ENCODE measurements at regions not wholly inside any gene's neighbourhood (a gene's known extent, or its start where the extent isn't known, plus 50 kb on each side); places are given as distances from the start of the nearest gene placed in this dataset.
"Not testable (repeated sequence)": the region's sequence is repeated elsewhere in the genome, so short reads cannot be mapped to it uniquely, and the experiment has no call there.

GRCh38 chrX:115357326-115358120, 68.0 kb downstream of the LUZP4 start:
- no peak for DNase-seq

GRCh38 chrX:115359508-115359907, 70.0 kb downstream of the LUZP4 start:
- DNase-seq = not testable (repeated sequence)

GRCh38 chrX:115360220-115360781, 70.8 kb downstream of the LUZP4 start:
- no peak for DNase-seq

- peak; percentile 23 to 73 for DNase-seq
Observed at GRCh38 chrX:115362334-115363095, 73.0 kb downstream of the LUZP4 start.

- peak; percentile 74 to 97 for DNase-seq
Observed at GRCh38 chrX:115363372-115363771, 73.9 kb downstream of the LUZP4 start.

- peak in 1 of 2 experiments; percentile 50 for DNase-seq
Observed at GRCh38 chrX:115363897-115364296, 74.4 kb downstream of the LUZP4 start.

DNA sequence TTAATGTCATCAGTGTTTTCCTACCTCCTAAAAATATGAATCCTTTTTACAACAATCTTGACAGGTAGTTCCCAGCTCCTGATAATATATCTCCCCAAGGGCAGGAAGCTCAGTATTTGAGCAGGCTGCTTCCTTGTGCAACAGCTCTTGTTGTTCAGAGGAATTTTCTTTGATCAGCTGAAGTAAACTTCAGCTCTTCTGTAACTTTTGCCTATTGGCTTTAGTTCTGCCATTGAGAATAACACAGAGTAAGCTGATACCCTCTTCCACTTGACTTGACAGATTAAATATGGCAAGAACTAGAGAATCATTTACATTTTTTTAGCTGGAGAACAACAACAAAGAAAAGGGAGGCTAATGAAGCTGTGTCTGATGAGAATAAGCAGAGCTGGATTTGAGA, 75.2 kb downstream of the LUZP4 start:
- peak in 1 of 2 experiments; percentile 61 for DNase-seq

DNA sequence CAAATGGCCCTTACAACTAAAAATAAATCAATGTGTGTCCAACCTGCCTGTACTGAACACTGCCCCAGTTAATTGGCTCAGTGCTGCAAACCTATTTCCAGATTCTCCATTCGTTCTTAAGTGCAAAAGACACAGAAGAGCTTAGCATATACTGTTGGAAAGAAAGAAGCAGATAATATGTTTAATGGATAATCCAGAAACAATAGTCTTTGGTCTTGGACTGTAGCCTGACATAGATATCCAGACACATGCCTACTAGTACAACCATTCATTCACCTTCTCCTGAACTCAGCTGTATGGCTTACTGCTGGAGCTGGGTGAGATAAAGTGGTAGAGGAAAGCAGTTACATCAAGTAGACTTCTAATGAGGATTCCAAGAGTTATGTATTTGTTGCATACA, 77.0 kb downstream of the LUZP4 start:
- DNase-seq = no peak

DNA sequence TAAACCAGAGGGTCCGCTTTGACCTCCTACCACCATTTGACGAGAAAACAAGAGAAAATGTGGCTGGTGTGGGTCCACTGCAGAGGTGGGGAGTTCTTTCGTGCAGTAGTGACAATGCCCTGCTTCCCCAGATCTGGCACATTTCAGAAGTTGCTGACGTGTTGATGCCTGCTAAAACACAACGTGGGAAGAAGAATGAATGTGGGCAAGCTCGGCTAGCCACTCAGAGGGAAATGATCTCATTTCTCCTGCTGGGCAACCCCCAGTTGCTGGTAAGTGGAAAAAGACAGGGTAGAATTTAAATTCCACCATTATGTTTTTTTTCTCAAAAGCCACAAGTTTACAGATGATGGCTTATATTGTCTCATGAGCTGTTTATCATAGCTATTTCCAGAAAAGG, 77.9 kb downstream of the LUZP4 start:
- DNase-seq = no peak

GRCh38 chrX:115367951-115368350, 78.4 kb downstream of the LUZP4 start:
- no peak for DNase-seq

DNA sequence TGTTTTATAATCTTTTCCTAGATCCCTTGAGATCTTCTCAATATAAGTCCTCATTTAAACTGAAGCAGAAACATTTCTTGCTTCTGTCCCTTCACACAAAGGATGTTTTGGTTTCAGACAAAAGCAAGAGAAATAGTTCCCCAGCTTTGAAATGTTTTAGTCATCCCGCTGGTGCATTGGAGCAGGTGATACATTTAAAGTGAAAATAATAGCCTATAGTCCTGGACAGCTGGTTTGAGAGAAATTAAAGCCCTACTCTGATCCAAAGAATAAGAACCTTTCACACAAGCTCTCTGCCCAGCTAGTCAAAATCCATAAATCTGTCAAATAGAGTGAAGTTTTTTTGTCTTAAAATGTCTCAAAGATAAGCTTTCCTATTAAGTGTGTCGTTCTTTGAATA, 79.4 kb downstream of the LUZP4 start:
- DNase-seq = peak in 1 of 2 experiments; percentile 38

DNA sequence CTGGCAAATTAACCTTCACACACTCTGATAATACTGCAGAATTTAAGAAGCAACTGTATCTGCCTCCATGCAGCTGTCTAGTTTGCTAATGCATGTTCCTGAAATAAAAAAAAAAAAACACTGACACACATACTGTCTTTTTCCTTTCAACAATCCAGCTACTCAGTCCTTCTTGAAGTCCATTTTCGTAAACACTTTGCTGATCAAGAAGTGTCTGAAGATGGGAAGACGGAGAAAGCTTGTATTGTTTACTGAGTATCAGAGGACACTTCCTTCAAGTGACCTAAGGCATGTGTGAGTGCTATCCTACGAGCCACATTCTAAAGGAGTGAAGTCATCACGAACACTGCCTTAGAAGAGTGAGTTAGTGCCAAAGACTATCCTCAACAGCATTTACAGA, 82.6 kb downstream of the LUZP4 start:
- no peak for DNase-seq

DNA sequence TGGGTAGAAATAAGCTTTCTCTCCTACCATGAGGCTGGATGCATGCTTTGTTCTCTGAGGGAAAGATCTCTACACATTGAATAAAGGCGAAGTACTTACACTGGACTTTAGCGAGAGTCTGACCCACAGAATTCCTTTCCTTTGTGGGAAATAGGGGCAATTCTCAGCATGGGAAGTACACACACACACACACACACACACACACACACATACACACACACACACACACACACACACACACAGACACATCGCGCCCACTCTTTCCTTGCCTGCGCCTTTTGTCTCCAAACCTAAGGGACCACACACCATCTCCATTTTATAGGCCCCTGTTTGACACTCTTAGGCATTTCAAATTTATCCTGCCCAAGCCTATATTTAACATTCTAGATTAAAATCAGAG, 83.8 kb downstream of the LUZP4 start:
- DNase-seq = no peak

DNA sequence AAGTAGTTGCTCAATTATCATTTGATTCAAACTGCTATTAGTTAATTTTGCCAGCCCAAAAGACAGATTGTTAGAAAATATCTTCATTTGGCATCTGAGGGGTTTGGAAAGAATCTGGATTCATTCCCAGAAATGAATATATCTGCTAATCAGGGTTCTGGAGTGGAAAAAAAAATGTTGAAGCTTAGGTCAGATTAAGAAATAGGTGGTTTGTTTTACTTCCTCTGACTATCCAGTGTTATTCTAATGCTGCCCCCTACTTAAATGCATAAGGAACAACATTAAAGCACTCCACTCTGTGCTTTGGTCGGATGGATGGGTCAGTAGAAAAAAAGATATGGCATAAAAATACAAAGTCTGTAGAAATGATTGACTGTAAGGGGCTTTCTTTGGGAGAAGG, 89.0 kb downstream of the LUZP4 start:
- DNase-seq = no peak

DNA sequence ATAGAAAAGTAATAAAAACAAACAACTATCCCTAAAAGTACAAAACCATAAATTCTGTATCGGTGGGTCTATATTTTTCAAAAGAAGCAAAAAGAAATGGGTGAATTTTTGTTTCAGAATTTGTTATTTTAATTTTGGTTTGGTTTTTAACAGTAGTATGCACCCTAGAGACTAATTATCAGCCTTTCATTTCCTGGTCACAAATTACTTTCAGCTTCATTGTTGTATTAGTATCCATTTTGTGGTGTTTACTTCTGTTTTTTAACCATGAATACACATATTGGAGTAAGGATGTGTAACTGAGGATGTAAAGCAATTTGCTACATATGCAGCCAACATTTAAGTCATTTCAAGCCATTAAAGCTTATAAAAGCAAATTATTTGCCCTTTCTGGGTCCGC, 97.8 kb downstream of the LUZP4 start:
- no peak for DNase-seq

- peak in 1 of 2 experiments; percentile 20 for DNase-seq
Observed at GRCh38 chrX:115388879-115389278, 99.4 kb downstream of the LUZP4 start.

- peak in 1 of 2 experiments; percentile 40 for DNase-seq
Observed at GRCh38 chrX:115390078-115390477, 100.6 kb downstream of the LUZP4 start.

GRCh38 chrX:115392031-115392430, 102.5 kb downstream of the LUZP4 start:
- no peak for DNase-seq

DNA sequence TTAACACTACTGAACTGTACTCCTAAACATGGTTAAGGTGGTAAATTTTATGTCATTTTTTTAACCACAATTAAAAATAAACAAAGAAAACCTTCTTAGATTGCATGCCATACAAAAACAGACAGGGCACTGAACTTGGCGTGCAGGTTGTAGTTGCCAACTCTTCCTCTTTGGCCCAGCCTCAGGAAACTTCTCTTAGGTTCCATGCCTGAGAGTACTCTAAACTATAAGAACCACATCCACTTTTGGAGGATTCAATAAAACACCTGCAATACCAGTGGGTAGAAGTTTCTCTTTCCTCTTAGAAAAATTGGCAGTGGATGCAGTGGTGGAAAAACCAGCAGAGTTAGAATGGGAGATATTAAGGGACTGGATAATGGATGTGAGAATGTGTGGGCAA, 103.4 kb downstream of the LUZP4 start:
- no peak for DNase-seq

DNA sequence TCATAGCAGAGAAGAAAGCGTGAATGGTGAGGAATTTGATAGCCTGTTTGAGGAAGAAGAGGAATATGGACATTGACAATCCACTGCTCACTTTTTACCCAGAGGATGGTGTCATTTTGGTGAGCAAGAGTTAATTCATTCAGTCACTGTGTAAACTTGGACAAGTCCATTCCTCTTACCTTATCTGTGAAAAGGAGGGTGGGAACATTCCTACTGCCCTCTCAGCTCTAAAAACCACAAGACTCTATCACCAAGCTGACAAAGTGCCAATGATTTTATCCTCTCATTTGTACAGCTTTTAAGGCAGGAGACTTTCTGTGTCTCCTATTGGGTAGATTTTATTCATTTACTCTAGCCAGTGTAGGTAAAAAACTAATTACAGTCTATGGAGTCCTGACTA, 103.8 kb downstream of the LUZP4 start:
- DNase-seq = no peak

GRCh38 chrX:115394806-115395205, 105.3 kb downstream of the LUZP4 start:
- not testable (repeated sequence) for DNase-seq

- peak in 1 of 2 experiments; percentile 54 for DNase-seq
Observed at GRCh38 chrX:115399306-115399705, 109.8 kb downstream of the LUZP4 start.

DNA sequence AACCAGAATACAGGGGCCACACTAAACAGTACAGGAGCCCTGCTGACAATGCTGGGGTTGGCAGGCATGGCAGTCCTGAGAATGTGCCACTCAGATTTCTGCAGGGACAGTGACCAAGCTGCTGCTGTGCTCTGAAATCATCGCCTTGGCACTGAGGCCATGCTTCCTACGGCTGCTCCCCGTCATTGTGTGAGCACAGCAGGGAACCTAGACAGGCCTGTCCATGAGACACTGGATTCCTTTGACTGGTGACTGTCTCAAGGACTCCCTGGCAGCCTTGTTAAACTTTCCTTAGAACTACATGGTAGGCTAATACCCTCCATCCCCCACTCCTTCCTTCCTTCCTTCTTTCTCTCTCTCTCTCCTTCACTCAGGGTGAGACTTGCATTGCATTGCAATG, 111.4 kb downstream of the LUZP4 start:
- DNase-seq = no peak

DNA sequence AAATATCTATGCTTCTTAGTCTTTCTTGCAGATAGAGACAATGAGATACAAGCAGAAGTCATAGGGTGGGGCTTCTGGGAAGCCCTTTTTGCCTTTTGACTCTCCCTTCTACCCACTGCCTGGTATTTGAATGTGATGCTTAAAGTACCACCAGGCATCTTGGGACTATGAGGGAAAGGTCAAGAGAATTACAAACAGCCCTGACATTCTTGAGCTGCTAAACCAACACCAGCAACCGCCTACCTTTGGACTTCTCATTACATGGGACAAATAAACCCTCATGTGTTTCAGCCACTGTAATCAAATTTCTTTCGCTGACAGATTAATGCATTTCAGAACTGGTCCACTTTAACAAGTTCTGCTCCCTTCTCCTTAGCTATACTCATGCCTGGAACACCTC, 112.8 kb downstream of the LUZP4 start:
- DNase-seq = no peak
